ENCODE measurements at regions not wholly inside any gene's neighbourhood (a gene's known extent, or its start where the extent isn't known, plus 50 kb on each side); places are given as distances from the start of the nearest gene placed in this dataset.

- H3K4me1 Mint-ChIP-seq = peaks cover 12% of the 10 kb centered on the region
- peaks cover 11% of the 10 kb centered on the region for H3K27me3 Mint-ChIP-seq (ENCODE audit: insufficient read depth, low read depth, poor library complexity)
- Histone ChIP-seq H2AFZ (no peak overlapping the region), H3K79me2 (replicated peaks; ENCODE audit: insufficient read depth) (no peaks in the 10 kb centered on the region), H3K9me2 (ENCODE audit: insufficient read depth) (no peaks in the 10 kb centered on the region), H3K27me3 (ENCODE audit: insufficient read depth) (peaks cover 14% of the 10 kb centered on the region; the same call in 1 of the 2 replicates), H3F3A (replicated peaks; ENCODE audit: low read depth) (no peaks in the 10 kb centered on the region), H3K27ac (ENCODE audit: low read depth) (no peak overlapping the region), H3K36me3 (ENCODE audit: insufficient read depth) (no peaks in the 10 kb centered on the region), H3K4me2 (no peak overlapping the region), H3K4me1 (ENCODE audit: insufficient read depth) (peaks cover 16% of the 10 kb centered on the region), H4K20me1 (replicated peaks; ENCODE audit: insufficient read depth) (no peaks in the 10 kb centered on the region), H3K4me3 (no peak overlapping the region)
- no peak; the same call in 2 of the 3 replicates for ATAC-seq
- H3K27ac Mint-ChIP-seq = no peak overlapping the region
- TF ChIP-seq CTCF (conservative IDR thresholded peaks at IDR 0.05; ENCODE audit: low read depth in 2 of 2) (peak; percentile 45 to 55), ETS1 (IDR thresholded peaks at IDR 0.05) (no peak)
- peak; percentile 33 for DNase-seq (ENCODE audit: low spot score)
- H3K9me3 Mint-ChIP-seq = peaks cover 9% of the 10 kb centered on the region
- H3K4me3 Mint-ChIP-seq = no peak overlapping the region
- H3K36me3 Mint-ChIP-seq (ENCODE audit: low read depth) = no peaks in the 10 kb centered on the region; the same call in 2 of the 3 replicates
These were observed 107.0 kb upstream of the MVB12B start for GRCh38 chr9:126219648-126220063.

- Histone ChIP-seq H3K27me3 (ENCODE audit: insufficient read depth) (peaks cover 14% of the 10 kb centered on the region; the same call in 1 of the 2 replicates), H3K4me1 (ENCODE audit: insufficient read depth) (peaks cover 15% of the 10 kb centered on the region), H3K27ac (ENCODE audit: low read depth) (no peak overlapping the region), H3K4me2 (no peak overlapping the region), H3K36me3 (ENCODE audit: insufficient read depth) (no peaks in the 10 kb centered on the region), H3F3A (replicated peaks; ENCODE audit: low read depth) (no peaks in the 10 kb centered on the region), H4K20me1 (replicated peaks; ENCODE audit: insufficient read depth) (no peaks in the 10 kb centered on the region), H2AFZ (no peak overlapping the region), H3K79me2 (replicated peaks; ENCODE audit: insufficient read depth) (no peaks in the 10 kb centered on the region), H3K4me3 (no peak overlapping the region), H3K9me2 (ENCODE audit: insufficient read depth) (no peaks in the 10 kb centered on the region)
- no peaks in the 10 kb centered on the region; the same call in 2 of the 3 replicates for H3K36me3 Mint-ChIP-seq (ENCODE audit: low read depth)
- H3K4me1 Mint-ChIP-seq = peaks cover 12% of the 10 kb centered on the region
- no peak overlapping the region for H3K27ac Mint-ChIP-seq
- 0 out of 3 replicates have a peak overlapping the region, but pooled peaks have one; percentile 14 for H3K4me3 Mint-ChIP-seq
- DNase-seq (ENCODE audit: low spot score) (no peak), ATAC-seq (no peak)
- peaks cover 9% of the 10 kb centered on the region; the same call in 2 of the 3 replicates for H3K9me3 Mint-ChIP-seq
- H3K27me3 Mint-ChIP-seq (ENCODE audit: insufficient read depth, low read depth, poor library complexity) = peaks cover 11% of the 10 kb centered on the region
- no peak for TF ChIP-seq CTCF (conservative IDR thresholded peaks at IDR 0.05; ENCODE audit: low read depth in 2 of 2)
- TF ChIP-seq POLR2AphosphoS5 (IDR thresholded peaks at IDR 0.05; ENCODE audit: low read depth) = no peak
- no peak for TF ChIP-seq ZNF114 (CRISPR knock-in tag; IDR thresholded peaks at IDR 0.05)
- TF ChIP-seq ZNF462 (CRISPR knock-in tag; IDR thresholded peaks at IDR 0.05) = no peak
- no peak for TF ChIP-seq EZH2 (IDR thresholded peaks at IDR 0.05; ENCODE audit: low read depth, unreplicated experiment)
- TF ChIP-seq CREB1 (CRISPR knock-in tag; IDR thresholded peaks at IDR 0.05; ENCODE audit: low read depth) = no peak
- TF ChIP-seq STAT1 (IDR thresholded peaks at IDR 0.05; ENCODE audit: unreplicated experiment) = no peak
- TF ChIP-seq JUNB (IDR thresholded peaks at IDR 0.05; ENCODE audit: unreplicated experiment) = no peak
- no peak for TF ChIP-seq EZH2phosphoT487 (IDR thresholded peaks at IDR 0.05; ENCODE audit: unreplicated experiment)
These were observed 105.1 kb upstream of the MVB12B start for GRCh38 chr9:126221480-126221879.

Data from GM23338 (cell line).